ENCODE measurements at regions not wholly inside any gene's neighbourhood (a gene's known extent, or its start where the extent isn't known, plus 50 kb on each side); places are given as distances from the start of the nearest gene placed in this dataset.

DNA sequence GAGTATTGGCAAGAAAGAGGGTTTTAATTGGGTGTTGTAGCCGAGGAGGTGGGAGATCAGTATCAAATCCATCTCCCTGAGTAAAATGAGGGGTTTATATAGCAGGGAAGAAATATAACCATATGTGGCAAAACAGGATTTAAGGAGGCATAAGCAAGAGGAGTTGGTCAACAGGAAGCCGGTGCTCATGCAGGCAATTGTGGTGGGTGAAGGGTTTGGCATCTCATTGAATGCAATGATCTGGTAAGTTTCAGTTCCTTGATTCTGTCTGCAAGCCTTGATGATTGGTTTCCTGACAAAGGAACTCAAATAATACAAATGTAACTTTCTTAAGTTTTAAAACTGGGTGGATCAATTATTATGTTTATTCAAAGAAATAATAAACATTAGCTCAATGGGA is 564.4 kb upstream of the LINC00305 start:
- no peak overlapping the region for H3K27ac ChIP-seq
- TF ChIP-seq ZFX (IDR thresholded peaks at IDR 0.05; ENCODE audit: borderline replicate concordance) = no peak
- TF ChIP-seq, protein P1, sequence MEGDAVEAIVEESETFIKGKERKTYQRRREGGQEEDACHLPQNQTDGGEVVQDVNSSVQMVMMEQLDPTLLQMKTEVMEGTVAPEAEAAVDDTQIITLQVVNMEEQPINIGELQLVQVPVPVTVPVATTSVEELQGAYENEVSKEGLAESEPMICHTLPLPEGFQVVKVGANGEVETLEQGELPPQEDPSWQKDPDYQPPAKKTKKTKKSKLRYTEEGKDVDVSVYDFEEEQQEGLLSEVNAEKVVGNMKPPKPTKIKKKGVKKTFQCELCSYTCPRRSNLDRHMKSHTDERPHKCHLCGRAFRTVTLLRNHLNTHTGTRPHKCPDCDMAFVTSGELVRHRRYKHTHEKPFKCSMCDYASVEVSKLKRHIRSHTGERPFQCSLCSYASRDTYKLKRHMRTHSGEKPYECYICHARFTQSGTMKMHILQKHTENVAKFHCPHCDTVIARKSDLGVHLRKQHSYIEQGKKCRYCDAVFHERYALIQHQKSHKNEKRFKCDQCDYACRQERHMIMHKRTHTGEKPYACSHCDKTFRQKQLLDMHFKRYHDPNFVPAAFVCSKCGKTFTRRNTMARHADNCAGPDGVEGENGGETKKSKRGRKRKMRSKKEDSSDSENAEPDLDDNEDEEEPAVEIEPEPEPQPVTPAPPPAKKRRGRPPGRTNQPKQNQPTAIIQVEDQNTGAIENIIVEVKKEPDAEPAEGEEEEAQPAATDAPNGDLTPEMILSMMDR (IDR thresholded peaks at IDR 0.05) = no peak

- TF ChIP-seq, protein P1 (IDR thresholded peaks at IDR 0.05) = no peak
- TF ChIP-seq ZFX (IDR thresholded peaks at IDR 0.05; ENCODE audit: borderline replicate concordance) = no peak
- H3K27ac ChIP-seq = no peak overlapping the region
Measured at GRCh38 chr18:64712035-64712434, 563.1 kb upstream of the LINC00305 start.

DNA sequence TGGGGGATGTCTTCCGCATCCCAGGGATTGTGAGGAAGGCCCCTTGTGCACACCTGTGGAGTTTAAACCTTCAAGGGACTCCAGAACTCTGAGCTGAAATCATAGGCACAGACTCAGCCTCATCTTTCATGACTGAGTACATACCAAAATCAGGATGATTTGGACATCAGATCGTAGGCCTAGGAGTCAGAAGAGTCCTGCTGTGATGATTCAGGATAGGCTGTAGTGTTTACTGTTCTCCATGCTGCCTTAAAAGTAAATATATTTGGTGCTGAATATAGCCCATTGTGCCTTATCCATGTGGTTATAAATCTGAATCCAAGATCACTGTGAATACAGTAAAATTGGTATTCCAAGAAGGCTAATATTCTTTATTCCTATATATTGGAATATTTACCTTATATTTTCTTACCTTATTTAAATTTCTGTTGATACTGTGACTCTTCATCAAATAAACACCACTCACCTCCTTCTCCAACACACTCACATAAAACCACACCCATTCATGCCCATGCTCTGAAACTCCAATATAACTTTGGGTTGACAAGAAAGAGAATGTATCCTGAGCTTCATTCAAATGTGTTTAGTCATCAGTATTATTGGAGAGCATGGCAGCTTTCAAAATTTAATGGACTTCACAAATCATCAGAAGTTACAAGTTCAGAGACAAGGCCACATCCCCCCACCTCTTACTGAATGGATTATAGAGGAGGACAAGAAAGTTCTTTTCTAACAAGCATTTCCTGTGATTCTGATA is 561.4 kb upstream of the LINC00305 start:
- peak overlapping the region; percentile 68 for H3K27ac ChIP-seq
- TF ChIP-seq ZFX (IDR thresholded peaks at IDR 0.05; ENCODE audit: borderline replicate concordance) = no peak
- TF ChIP-seq, protein P1 (IDR thresholded peaks at IDR 0.05) = no peak

GRCh38 chr18:64707052-64707451 is 558.2 kb upstream of the LINC00305 start:
- no peak for TF ChIP-seq ZFX (IDR thresholded peaks at IDR 0.05; ENCODE audit: borderline replicate concordance)
- TF ChIP-seq, protein P1 (IDR thresholded peaks at IDR 0.05) = no peak
- H3K27ac ChIP-seq = no peak overlapping the region

DNA sequence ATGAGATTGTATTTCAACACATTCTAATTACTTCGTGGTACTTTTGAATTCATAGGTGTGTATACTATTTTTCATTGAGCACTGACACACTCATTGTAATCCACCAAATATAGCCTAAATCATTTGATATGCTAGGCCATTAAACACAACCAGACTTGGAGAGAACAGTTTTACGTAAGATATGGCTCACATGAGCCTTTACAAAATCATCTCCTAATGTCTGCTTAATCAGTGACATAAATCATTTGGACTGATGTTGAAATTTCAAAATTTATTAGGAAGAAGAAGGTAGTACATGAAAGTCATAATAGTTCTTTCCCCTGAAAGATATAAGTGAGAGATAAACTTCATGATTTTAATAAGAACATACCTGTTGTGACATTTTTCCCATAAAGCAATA is 550.2 kb upstream of the LINC00305 start:
- H3K27ac ChIP-seq = no peak overlapping the region
- TF ChIP-seq ZFX (IDR thresholded peaks at IDR 0.05; ENCODE audit: borderline replicate concordance) = no peak
- TF ChIP-seq, protein P1 (IDR thresholded peaks at IDR 0.05) = no peak

DNA sequence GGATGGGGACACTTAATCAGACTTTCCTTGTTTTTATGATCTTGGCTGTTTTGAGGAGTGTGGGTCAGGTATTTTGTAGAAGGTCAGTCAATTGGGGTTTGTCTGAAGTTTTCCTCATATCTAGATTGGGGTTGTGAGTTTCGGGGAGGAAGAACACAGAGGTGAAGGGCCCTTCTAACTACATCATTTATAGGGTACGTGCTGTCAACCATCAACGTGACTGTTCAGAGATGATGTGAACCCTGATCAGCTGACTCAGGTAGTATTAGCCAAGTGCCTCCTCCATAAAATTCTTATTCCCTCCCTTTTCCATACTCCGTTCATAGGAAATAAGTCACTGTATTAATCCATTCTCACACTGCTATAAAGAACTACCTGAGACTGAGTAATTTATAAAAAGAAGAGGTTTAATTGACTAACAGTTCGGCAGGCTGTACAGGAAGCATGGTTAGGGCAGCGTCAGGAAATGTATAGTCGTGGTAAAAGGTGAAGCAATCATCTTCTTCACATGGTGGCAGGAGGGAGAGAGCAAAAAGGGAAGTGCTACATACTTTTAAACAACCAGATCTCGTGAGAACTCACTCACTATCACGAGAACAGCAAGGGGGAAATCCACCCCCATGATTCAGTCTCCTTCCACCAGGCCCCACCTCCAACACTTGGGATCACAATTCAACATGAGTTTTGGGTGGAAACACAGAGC is 547.1 kb upstream of the LINC00305 start:
- no peak overlapping the region for H3K27ac ChIP-seq
- TF ChIP-seq, protein P1 (IDR thresholded peaks at IDR 0.05) = no peak
- no peak for TF ChIP-seq ZFX (IDR thresholded peaks at IDR 0.05; ENCODE audit: borderline replicate concordance)

GRCh38 chr18:64693766-64694165 is 544.9 kb upstream of the LINC00305 start:
- no peak for TF ChIP-seq ZFX (IDR thresholded peaks at IDR 0.05; ENCODE audit: borderline replicate concordance)
- TF ChIP-seq, protein P1 (IDR thresholded peaks at IDR 0.05) = no peak
- no peak overlapping the region for H3K27ac ChIP-seq

Measured in 22Rv1 (cell line).